GM21619 (cell line): ENCODE measurements at regions not wholly inside any gene's neighbourhood (a gene's known extent, or its start where the extent isn't known, plus 50 kb on each side); places are given as distances from the start of the nearest gene placed in this dataset.

Source experiments
- ATAC-seq: cut with Tn5 transposase; IDR thresholded peaks from one replicate; pipeline ENCODE4 v1.9.1; 2021; ENCODE audit not compliant: unreplicated experiment

DNA sequence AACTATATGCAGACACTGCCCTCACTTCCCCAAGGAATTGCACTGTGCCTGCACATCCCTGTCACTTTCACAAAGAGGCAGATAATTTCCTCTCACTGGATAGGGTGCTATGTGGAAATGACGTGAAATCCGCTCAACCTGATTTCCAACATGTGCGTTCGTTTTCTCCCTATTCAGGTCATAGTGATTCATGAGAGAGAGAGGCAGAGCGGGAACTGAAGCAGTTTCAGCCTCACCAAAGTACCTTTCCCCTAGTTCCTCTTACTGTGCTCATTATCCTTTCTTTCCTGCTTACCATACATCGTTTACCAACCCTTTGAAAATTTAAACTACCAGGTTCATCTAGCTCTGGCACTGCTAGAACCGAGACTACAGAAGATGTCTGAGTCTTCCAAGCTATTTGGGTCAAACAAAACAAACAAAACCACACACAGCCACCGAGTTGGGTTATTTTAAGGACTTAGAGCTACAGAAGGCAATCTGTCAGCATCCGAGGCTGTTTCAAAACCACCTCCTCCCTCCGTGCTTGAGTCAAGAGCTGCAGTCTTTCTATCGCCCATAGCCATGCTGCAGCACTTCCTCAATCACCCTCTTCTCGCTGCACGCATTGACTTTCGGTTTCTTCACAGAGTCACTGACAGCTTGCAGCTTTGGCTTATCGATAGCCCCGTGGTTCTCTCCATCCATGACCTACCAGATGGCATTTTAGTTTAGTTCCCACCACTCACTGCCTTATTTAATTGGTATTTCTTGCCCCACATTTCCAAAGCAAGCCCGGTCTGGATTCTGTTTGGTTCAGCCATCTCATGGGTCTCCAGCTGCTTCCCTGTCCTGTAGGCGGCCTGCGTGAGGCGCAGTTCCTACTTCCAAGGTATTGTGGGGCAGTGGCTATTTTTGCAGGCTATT is 1395.8 kb downstream of the EFNB2 start:
- peak; percentile 95 for ATAC-seq

DNA sequence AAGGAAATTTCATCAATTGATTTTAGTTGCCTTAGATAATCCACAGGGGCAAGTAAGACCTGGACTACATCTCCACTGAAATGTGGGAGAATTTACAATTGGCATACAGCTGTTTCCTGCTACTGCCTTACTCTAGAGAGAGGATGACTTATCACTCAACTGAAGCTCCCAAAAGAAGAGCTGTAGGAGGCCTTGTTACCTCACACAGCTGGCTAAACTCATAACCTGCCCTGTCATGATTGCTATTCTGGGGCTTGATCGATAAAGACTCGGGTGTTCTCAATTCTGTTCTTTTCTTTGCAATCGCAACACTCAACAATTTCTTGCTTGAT is 1396.4 kb downstream of the EFNB2 start:
- ATAC-seq: peak; percentile 10

DNA sequence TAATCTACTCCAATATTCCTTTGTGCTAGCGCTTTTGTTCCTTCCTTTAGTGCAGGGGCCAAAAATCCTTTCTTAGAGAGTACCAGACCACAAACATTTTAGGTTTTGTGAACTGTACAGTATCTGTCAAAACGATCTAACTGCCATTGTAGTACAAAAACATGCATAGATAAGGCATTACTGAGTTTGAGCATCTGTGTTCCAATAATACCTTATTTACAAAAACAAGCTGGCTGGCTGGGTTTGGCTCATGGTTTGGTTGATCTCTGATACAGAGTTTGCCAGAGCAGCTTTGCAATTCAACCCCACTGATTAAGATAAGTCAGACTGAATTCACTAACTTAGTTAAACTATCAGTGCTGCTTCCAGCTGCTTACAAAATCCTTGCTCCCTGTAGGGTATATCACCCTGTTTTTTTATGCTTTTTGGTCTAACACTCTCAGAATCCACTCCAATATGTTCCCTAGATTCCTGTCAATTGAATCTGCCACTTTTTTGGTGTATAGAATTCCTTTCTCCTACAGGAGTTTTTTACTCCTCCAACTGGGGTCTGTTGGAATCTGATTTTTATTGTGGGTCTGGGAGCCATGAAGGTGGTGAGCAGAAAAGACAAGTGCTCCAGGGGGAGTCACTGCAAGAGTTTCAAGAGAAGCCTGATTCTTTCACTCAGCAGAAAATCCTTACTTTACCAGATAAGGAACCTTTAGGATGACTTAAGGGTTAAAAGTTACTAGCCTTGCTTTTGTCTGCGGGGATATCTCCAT is 1399.4 kb downstream of the EFNB2 start:
- ATAC-seq: no peak

DNA sequence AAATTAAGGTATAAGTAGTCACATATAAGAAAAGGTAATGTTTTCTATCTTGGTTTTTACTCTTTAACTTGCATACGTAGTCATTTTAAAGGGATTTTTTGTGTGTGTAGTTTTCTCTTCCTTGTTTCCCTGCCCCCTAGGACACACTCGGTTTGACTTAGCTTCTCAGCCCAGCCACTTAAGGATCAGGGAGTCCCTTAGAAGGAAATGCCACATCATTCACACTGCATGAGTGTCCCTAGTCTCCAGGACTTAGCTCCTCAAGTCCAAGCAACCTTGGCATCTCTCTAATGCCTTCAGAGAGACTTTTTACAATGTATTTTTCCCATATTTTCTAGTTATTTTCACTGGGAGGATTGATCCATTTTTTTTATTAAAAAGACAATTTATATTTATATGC is 1407.7 kb downstream of the EFNB2 start:
- no peak for ATAC-seq

DNA sequence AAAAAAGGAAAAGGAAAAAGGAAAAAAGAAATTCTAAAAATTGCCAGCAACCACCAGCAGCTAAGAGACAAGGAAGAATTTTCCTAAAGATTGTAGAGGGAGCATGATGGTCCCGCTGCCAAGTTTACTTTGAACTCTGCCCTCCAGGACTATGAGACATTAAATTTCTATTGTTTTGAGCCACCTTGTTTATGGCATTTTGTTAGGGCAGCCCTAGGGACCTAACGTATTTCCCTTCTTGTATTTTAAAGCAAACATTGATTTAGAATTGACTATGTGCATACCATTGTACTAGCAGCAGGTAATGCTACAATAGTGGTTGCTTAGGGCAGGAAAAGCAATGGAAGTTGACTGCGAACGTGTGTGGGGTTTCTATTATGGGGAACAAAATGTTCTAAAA is 1414.2 kb downstream of the EFNB2 start:
- ATAC-seq: no peak

DNA sequence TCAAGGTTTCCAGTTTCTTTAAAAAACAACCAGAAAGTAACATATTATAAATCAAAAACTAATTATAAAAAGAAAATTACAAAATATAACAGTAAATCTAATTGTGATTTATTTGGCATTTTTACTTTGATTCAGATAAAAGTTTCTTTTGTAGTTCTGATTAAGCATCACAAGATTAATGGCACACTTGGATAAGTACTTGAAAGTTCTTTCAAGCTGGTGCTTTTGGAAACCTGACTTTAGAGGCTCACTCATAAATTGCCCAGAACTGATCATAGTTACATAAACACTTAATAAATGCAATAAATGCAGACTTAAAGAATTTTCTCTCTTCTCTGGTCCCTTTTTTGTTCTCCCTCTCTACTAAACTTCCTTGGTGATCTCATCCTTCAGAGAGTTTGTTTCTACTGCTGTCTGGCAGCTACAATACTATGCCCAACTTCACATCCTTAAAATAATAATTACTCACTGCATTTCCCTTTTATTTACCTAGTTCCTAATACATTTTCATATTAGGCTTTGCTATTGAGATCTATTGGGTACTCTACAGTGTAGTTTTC is 1417.0 kb downstream of the EFNB2 start:
- no peak for ATAC-seq

DNA sequence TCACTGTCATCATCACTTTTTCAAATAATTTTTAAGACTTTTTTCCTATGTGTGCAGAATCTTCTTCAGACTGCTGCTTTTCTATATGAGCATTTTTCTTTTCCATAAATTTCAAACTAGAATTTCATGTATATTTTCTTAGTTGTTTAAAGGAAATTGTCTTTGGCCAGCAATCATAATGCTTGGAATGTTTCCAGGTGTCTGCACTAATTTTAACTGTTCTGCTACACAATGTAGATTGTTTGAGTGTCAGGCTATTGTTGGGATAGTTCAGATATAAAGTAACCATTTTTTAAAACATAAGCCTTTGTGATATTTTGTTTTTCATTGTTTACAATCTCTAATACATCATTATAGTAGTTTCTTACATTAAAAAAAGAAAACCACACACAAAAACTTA is 1418.5 kb downstream of the EFNB2 start:
- ATAC-seq: no peak

DNA sequence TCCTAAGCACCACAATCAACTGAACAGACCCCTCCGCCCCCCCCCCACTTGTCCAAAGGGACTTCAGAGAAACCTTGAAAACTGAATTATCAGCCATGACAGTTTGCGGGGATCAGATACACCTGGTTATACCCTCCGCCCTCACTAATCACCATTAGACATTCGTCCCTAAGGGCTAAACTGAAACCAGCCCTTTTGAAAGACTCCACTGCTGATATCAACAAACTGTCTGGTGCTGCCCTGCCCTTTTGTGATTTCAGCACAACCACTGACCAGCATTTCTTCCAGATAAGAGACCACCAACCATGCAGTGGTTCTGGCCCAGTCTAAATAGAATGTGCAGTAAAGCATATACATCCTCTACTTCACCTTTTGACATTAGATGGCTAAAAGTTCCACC is 1422.9 kb downstream of the EFNB2 start:
- no peak for ATAC-seq

DNA sequence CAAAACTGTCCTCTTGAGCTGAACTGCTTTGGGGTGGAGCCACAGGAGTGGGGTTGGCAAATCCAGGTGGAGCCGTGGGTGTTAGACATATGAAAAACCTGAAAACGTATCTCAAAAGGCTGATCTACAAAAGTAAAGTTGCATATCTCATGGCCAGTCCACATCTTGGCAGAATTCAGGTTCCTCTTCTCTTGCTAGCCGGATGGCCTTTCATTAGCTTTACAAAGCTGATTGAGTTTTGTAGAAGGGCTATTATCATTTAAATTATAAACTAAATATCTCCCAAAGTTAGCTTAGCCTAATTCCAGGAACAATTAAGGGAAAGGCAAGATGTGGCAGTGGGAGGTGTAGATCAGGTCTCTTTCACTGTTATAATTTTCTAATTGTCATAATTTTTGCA is 1427.7 kb downstream of the EFNB2 start:
- ATAC-seq: no peak

DNA sequence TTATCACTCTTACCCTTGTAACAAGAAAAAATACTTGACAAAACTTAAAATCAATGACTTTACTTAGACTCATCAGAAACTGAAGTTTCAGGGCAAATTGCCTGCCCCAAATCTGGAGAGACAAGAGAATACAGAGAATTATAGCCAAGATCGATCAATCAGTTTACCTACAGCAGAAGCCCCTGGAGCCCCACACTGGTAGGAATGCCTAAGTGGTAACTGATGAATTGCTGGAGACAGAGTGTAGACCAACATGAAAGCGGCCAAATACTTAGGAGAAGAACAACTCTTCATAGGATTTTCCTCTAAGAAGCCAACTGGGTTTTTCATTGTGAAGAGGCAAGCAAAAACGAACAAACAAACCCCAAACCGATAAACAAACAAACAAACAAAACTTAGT is 1430.0 kb downstream of the EFNB2 start:
- no peak for ATAC-seq

DNA sequence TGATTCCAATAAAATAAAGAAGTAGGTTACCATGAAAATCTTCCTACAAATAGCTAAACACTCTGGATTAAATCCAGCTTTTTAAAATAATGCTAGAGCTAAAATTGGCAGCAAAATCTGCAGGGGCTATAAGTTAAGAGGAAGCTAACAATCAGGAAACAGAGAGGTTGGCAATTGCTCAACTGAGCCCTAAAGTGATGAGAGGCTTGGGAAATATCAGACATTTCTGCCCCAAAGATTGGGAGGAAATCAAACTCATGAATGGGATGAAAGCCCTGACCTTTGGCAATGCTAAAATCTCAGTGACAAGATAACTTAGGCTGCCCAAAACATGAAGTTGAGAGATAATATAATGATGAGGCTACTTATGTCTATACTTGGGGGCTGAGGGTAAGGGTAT is 1437.9 kb downstream of the EFNB2 start:
- ATAC-seq: no peak

DNA sequence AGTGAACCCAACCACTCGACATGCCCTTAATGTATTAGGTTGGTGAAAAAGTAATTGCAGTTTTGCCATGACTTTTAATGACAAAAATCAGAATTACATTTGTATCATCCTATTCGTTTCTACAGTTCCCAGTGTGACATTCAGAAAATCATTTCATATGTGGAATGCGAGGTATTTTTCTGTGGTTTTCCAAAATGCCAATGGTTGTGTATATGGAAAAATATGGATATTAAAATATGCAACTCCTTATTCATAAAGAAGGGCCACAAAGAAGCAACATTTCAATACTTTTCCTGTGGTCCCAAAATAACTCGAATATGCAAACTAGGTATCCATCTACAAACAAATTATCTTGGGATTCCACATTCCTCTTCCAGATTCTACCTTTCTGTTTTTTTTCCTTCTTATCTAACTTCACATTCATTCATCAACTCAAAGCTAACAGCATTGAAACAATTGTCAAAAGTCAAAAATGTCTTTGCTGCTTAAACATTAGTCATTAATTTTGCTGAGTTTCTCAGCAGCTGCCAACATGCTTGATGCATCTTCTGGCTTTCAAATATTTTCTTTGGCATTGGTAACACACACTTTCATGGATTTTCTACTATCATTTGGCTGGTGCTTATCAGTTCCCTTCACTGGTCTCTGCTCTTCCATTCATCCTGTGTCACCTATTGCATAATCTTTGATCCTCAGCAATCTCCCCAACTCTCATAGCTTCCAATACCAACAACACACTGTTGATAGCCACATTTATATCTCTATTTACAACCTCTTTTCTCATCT is 1445.4 kb downstream of the EFNB2 start:
- no peak for ATAC-seq

DNA sequence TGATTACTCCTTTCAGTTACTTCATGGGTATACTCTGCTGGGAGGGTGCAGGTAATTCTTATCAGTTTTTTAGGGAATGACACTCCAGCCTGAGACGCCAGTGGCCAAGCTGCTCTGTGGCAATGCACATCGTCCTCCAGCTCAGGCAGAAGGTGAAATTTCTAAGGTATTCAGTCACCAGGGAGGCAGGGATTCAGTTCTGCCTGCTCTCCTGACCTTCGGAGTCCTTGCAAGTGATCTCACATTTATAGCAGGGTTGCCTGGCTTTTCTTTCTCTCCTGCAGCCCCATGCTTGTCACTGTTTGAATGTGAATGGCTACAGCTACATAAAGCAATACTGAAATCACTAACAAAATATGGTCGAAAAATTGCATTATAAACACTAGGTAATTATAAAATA is 1447.5 kb downstream of the EFNB2 start:
- ATAC-seq: no peak

DNA sequence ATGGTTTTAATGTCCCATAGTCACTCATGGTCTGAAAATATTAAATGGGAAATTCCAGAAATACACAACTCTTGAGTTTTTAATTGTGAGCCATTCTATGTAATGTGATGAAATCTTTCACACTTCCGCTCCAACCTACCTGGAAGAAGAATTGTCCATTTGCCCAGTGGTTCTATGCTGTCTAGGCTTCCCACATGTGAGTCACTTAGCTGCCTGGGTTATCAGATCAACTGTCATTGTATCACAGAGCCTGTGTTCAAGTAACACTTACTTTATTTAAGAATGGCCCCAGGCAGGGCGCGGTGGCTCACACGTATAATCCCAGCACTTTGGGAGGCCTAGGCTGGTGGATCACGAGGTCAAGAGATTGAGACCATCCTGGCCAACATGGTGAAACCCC is 1450.5 kb downstream of the EFNB2 start:
- ATAC-seq: no peak

DNA sequence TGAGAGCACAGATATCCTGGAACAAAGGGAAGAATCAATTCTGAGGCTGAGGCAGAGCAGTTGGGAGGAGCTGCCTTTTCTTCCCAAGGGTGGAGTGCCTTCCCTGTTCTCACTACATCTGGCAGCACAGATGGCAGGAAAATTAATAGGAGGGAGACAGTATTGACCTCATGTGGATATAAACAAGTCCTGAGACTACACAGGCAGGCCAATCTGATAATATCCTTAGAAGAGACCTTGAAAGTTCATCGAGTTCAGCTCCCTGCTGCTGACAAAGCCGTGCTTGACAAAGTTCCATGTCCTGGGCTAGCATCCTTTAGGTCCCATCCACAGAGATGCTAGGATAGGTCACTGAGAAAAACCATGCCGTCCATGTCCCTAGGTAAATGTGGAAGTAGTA is 1451.5 kb downstream of the EFNB2 start:
- ATAC-seq: no peak

DNA sequence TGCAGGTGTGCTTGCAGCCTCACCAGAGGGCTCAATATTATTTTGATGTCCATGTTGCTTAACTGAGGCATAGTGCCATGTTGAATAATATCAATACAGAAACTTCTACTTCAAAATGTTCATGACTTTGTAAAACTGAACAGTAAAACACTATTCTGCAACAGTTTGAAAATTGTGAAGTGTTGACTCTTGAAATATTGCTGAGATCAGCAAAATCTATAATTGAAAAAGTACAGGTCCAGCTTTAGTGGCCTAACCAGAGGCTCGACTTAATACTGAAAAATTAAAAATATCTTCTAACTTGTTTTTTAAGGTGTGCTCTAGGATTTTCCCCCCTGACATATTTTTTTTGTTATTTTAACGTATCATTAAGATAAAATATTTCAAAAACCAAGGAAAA is 1460.7 kb downstream of the EFNB2 start:
- ATAC-seq: no peak

DNA sequence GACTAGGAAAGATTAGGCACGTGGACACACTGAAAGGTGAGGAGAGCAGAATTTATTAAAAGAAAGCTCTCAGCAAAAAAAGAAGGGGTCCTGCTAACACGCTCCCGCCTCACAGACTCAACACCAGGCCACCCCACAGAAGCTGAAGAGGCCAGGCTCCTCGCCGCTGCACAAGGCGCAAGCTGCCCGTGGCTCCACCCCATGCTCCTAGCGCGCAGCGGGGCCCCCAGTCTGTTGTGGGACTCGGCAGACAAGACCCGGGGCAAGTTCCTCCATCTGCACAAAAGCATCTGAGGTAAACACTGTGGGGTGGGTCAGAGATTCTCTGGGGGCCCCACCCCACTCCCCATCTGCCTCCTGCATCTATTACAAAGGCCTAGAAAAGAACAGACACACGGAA is 1462.4 kb downstream of the EFNB2 start:
- no peak for ATAC-seq

DNA sequence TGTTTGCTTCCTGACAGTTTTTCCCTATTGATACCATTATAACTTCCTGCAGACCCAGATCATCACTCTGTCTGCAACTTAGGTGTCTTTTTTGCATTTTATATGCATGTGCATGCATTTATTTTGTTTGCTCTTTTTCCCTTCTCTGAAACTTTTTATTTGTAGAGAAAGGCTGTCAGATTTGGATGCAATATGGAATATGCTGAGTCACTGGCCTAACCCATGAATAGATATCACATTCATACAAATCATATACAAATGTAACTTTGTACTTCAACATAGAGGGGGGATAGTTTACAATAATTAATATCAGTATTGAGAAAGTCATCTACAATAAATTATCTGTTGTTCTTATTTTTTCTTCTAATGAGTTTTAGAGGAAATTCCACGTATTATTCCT is 1465.0 kb downstream of the EFNB2 start:
- ATAC-seq: no peak

DNA sequence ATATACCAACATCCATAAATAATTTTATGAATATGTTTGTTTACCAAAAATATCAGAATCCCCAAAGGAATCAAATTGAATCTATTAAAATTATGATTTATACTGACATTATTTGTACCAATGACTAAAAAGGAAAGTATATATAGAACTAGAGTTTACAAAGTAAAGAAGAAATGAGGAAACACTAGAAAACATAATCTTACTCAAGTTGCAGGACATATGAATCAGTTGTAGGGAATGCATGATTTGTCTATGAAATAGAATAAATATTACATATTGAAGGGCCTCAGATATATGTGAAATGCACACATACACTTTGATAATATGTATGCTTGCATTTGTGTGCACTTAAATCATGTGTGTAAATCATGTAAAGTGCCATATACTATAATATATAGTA is 1466.4 kb downstream of the EFNB2 start:
- ATAC-seq: no peak

DNA sequence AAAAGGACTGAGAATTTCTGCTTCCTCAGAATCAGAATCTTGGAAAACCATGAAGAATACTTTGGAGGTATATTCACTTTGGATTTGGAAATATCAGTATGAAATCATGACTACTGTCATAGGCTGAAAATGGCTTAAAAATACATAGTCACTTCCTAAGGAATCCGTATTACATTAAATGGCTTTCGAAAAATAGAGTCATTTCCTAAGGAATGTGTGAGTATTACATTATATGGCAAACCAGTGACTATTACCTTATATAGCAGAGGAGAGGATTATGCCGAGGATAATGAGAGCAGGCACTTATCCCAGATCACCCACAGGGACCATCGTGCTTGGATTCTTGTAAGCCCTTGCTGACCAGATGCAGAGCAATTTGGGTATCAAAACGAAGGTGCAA is 1471.8 kb downstream of the EFNB2 start:
- no peak for ATAC-seq

DNA sequence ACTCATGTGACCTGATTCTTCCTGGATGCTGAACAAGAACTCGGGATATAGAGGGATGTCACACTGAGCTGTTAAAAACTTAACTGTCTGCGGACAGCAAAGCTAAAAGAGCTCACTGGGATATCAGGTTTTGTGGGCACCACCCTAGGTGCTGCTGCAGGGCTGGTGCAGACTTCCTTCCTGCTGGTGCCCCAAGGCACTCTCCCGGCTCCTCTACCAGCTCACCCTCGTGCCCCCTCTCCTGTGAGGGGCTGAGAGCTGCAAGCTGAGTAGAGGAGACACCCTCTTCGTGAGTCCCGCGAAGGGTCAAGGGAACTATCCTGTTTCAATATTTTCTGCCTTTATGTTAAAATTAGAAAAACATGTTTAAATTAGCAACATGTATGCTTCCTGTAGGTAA is 1475.7 kb downstream of the EFNB2 start:
- ATAC-seq: no peak
